ENCODE measurements at regions not wholly inside any gene's neighbourhood (a gene's known extent, or its start where the extent isn't known, plus 50 kb on each side); places are given as distances from the start of the nearest gene placed in this dataset.

DNA sequence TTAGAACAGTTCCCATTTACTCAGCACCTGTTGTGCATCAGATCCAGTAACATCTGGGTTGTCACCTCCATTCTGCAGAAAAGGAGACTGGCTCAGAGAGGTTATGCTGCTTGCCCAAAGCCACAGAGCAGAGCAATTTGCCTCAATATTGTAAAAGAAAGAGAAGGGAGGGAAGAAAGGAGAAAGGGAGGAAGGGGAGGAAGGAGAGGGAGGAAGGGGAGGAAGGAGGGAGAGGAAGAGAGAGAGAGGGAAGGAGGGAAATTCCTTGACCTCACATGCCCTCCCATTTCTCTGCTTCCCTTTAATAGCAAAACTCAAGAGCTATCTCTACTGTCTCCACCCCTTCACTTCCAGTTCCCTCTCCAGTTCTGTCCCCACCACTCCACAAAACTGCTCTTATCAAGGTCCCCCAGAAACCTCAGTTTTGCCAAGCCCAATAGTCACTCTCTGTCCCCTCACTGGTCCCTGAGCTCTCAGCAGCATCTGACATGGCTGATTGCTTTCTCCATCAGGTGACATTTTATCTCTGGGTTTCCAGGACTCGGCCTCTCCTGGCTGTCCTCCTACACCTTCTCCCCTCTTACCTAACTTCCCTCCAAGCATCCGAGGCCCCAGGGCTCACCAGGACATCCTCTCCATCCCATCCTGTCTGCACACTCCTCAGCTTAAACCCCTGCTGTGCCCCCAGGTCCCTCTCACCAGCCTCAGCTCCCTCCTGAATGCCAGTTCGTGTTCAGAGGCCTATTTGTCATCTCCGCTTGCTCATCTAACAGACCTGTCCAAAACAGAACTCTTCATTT lies 104.7 kb upstream of the LINGO1 start:
- no peaks in the 10 kb centered on the region for H3K9me3 Mint-ChIP-seq
- CTCF ChIA-PET, result no interaction called here
- H3K27me3 Mint-ChIP-seq, result peaks cover 11 to 49% of the 10 kb centered on the region in 2 donors
- Histone ChIP-seq H3K27me3 (ENCODE audit: insufficient read depth, low read length, poor library complexity, severe bottlenecking) (no peaks in the 10 kb centered on the region), H3K4me1 (ENCODE audit: insufficient read depth, low read length) (no peaks in the 10 kb centered on the region), H3K4me3 (ENCODE audit: low read length) (no peak overlapping the region), H3K9me3 (ENCODE audit: low read length) (no peaks in the 10 kb centered on the region), H3K27ac (ENCODE audit: low read depth, low read length) (peak overlapping the region; percentile 67), H3K36me3 (ENCODE audit: insufficient read depth, low read length) (no peaks in the 10 kb centered on the region)
- no peak overlapping the region for H3K4me3 Mint-ChIP-seq
- H3K27ac Mint-ChIP-seq, result no peak overlapping the region
- H3K36me3 Mint-ChIP-seq, result no peaks in the 10 kb centered on the region
- POLR2A ChIA-PET, result no interaction called here
- no peak for DNase-seq
- no peaks in the 10 kb centered on the region for H3K4me1 Mint-ChIP-seq

DNA sequence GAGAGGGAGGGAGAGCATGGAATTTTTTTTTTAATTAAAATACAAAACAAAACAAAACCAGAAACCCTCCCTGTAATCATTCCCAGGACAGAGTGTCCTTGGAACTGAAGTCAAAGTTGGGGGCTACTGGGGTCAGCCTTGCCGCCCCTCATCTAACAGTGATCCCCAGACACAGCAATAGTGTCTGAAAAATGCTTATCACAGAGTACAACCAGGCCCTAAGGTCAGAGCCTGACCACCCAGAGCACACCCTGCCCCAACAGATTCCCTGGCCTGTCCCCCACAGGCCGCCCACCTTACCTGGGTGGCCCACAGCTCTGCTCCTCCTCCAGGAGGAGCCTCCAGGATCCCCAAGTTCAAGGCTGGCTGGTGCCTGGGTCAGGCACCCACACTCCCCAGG lies 101.6 kb upstream of the LINGO1 start:
- Mint-ChIP-seq H3K27ac (no peak overlapping the region), H3K4me1 (no peaks in the 10 kb centered on the region), H3K9me3 (no peaks in the 10 kb centered on the region), H3K27me3 (peaks cover 10 to 41% of the 10 kb centered on the region in 2 donors), H3K4me3 (no peak overlapping the region), H3K36me3 (no peaks in the 10 kb centered on the region)
- no peaks in the 10 kb centered on the region for H3K9me3 ChIP-seq (ENCODE audit: low read length)
- H3K4me3 ChIP-seq (ENCODE audit: low read length), result no peak overlapping the region
- H3K27me3 ChIP-seq (ENCODE audit: insufficient read depth, low read length, poor library complexity, severe bottlenecking), result no peaks in the 10 kb centered on the region
- DNase-seq, result no peak
- no peaks in the 10 kb centered on the region for H3K36me3 ChIP-seq (ENCODE audit: insufficient read depth, low read length)
- POLR2A ChIA-PET, result no interaction called here
- CTCF ChIA-PET, result no interaction called here
- no peaks in the 10 kb centered on the region for H3K4me1 ChIP-seq (ENCODE audit: insufficient read depth, low read length)
- H3K27ac ChIP-seq (ENCODE audit: low read depth, low read length), result peak overlapping the region; percentile 38

DNA sequence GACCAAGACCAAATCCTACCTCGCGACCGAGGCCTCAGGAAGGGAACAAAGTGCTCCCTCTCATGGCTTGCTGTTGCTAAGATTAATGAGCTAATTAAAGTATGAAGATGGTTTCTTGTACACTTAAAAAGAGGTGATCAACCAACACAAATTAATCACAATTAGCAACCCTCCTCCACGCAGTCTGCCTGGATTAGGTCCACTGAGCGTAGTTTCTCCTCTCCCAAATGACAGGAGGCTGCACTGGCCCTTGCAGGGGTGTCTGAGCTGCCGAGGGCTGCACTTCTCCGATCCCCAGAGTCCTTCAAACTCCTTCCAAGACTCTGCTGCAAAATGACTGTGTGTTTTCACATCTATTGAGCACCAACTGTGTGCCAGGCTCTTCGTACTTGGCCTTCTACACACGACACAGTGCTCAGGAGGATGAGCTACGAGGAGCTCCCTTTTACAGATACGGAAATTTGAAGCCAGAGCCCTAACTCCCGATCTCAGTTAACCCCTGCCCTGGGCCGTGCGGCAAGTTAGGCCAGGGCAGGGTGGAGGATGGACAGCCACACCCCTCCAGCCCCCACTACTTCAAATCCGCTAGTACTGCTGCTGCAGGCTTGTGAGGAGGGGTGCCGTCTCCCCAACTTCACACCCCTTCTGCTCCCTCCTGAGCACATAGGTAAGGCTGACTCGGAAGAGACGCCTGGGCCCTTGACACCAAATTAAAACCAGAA lies 101.0 kb upstream of the LINGO1 start:
- DNase-seq, result no peak
- Histone ChIP-seq H3K9me3 (ENCODE audit: low read length) (no peaks in the 10 kb centered on the region), H3K36me3 (ENCODE audit: insufficient read depth, low read length) (no peaks in the 10 kb centered on the region), H3K27me3 (ENCODE audit: insufficient read depth, low read length, poor library complexity, severe bottlenecking) (no peaks in the 10 kb centered on the region), H3K27ac (ENCODE audit: low read depth, low read length) (peak overlapping the region; percentile 38), H3K4me3 (ENCODE audit: low read length) (no peak overlapping the region), H3K4me1 (ENCODE audit: insufficient read depth, low read length) (no peaks in the 10 kb centered on the region)
- Mint-ChIP-seq H3K9me3 (no peaks in the 10 kb centered on the region), H3K4me1 (no peaks in the 10 kb centered on the region), H3K36me3 (no peaks in the 10 kb centered on the region), H3K27ac (no peak overlapping the region), H3K27me3 (peaks cover 9 to 37% of the 10 kb centered on the region in 2 donors), H3K4me3 (no peak overlapping the region)
- POLR2A ChIA-PET, result no interaction called here
- CTCF ChIA-PET, result no interaction called here

DNA sequence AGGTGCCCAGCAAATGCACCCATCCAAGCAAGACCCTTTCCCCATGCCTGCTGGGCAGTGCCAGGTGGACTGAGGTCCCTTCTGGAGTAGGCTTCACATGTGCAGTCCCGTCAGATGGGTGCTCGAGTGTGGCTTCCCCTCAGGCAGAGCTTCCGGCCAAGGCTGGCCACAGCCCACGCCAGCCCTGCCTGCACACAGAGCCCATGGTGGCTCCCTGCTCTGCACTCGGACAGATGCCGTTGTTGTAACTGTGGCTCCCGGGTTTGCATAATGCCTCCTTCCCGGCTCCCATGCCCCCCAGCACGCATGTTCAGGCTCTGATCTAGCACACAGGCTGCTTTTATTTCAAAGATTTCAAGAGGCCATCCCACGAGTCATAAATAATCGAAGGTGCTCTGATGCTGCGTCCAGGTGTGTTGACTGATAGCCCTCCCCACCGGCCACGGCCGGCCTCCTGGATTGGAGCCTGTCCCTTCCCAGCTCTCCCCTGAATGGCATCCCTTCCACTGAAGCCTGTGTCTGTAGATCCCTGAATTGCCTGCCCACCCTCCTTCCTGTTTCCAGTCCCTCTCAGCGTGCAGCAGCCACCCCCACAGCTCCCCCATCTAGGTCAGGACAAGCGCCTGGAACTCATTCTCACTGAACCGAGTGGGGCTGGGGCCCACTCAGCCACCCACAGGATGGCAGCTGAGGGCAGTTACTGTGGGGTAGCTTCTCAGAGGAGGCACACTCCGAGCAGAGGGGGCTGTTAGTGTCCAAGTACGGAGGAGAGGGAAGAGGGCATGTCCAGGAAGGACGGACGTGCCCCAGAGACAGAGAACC lies 100.0 kb upstream of the LINGO1 start:
- Histone ChIP-seq H3K27me3 (ENCODE audit: insufficient read depth, low read length, poor library complexity, severe bottlenecking) (no peaks in the 10 kb centered on the region), H3K4me1 (ENCODE audit: insufficient read depth, low read length) (no peaks in the 10 kb centered on the region), H3K27ac (ENCODE audit: low read depth, low read length) (peak overlapping the region; percentile 39), H3K36me3 (ENCODE audit: insufficient read depth, low read length) (no peaks in the 10 kb centered on the region), H3K9me3 (ENCODE audit: low read length) (no peaks in the 10 kb centered on the region), H3K4me3 (ENCODE audit: low read length) (no peak overlapping the region)
- Mint-ChIP-seq H3K27me3 (peaks cover 9 to 27% of the 10 kb centered on the region in 2 donors), H3K9me3 (no peaks in the 10 kb centered on the region), H3K36me3 (no peaks in the 10 kb centered on the region), H3K27ac (peak overlapping the region in 1 of 8 donors; percentile 52), H3K4me3 (no peak overlapping the region), H3K4me1 (no peaks in the 10 kb centered on the region)
- ChIA-PET CTCF (no interaction called here), POLR2A (no interaction called here)
- DNase-seq, result no peak

DNA sequence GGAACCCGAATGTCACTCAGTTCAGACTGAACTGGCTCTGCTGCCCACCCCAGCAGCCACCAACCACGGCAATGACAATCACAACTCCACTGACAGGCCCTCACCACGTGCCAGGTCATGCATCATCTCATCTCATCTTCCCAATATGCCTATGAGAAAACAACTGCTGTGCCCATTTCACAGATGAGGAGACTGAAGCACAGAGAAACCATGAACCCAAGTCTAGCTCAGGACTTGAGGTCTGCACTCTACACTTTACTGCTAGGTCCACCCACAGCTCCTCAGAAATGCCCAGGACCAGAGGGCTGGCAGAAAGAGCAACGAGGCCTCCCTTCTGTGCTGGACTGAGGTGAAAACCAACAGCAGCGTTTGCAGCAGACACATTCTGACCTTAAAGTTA lies 99.2 kb upstream of the LINGO1 start:
- POLR2A ChIA-PET, result no interaction called here
- DNase-seq, result no peak
- no peak overlapping the region for H3K4me3 Mint-ChIP-seq
- peaks cover 6 to 22% of the 10 kb centered on the region in 2 donors for H3K27me3 Mint-ChIP-seq
- H3K9me3 ChIP-seq (ENCODE audit: low read length), result no peaks in the 10 kb centered on the region
- H3K9me3 Mint-ChIP-seq, result no peaks in the 10 kb centered on the region
- CTCF ChIA-PET, result no interaction called here
- H3K27ac ChIP-seq (ENCODE audit: low read depth, low read length), result no peak overlapping the region
- H3K4me1 ChIP-seq (ENCODE audit: insufficient read depth, low read length), result no peaks in the 10 kb centered on the region
- no peaks in the 10 kb centered on the region for H3K36me3 Mint-ChIP-seq
- no peak overlapping the region for H3K4me3 ChIP-seq (ENCODE audit: low read length)
- H3K4me1 Mint-ChIP-seq, result no peaks in the 10 kb centered on the region
- H3K27ac Mint-ChIP-seq, result no peak overlapping the region
- H3K36me3 ChIP-seq (ENCODE audit: insufficient read depth, low read length), result no peaks in the 10 kb centered on the region
- no peaks in the 10 kb centered on the region for H3K27me3 ChIP-seq (ENCODE audit: insufficient read depth, low read length, poor library complexity, severe bottlenecking)

DNA sequence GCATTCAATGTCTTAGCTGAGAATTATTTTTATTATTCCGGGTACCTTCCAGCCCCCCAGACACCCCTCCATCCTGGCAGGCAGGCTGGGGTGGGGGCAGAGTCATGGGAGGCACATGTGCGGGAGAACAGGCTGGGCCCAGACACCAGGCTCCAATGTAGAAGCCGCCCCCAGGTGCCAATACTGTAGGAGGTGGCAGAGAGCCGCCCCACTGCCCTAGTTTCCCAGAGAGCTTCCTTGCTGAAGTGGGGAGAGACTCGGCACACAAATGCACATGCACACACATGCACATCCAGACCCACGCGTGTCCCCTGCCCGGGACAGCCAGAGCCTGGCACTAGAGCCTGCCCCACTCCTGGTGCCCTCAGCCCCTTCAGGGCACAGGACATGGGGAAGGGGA lies 98.4 kb upstream of the LINGO1 start:
- H3K27ac Mint-ChIP-seq, result no peak overlapping the region
- no peaks in the 10 kb centered on the region for H3K36me3 ChIP-seq (ENCODE audit: insufficient read depth, low read length)
- POLR2A ChIA-PET, result no interaction called here
- H3K27me3 Mint-ChIP-seq, result peaks cover 6 to 21% of the 10 kb centered on the region in 2 donors
- H3K4me1 Mint-ChIP-seq, result no peaks in the 10 kb centered on the region
- H3K36me3 Mint-ChIP-seq, result no peaks in the 10 kb centered on the region
- no peak overlapping the region for H3K4me3 ChIP-seq (ENCODE audit: low read length)
- no peak for DNase-seq
- no peaks in the 10 kb centered on the region for H3K27me3 ChIP-seq (ENCODE audit: insufficient read depth, low read length, poor library complexity, severe bottlenecking)
- H3K4me1 ChIP-seq (ENCODE audit: insufficient read depth, low read length), result no peaks in the 10 kb centered on the region
- H3K4me3 Mint-ChIP-seq, result no peak overlapping the region
- no peak overlapping the region for H3K27ac ChIP-seq (ENCODE audit: low read depth, low read length)
- CTCF ChIA-PET, result no interaction called here
- H3K9me3 Mint-ChIP-seq, result no peaks in the 10 kb centered on the region
- no peaks in the 10 kb centered on the region for H3K9me3 ChIP-seq (ENCODE audit: low read length)

DNA sequence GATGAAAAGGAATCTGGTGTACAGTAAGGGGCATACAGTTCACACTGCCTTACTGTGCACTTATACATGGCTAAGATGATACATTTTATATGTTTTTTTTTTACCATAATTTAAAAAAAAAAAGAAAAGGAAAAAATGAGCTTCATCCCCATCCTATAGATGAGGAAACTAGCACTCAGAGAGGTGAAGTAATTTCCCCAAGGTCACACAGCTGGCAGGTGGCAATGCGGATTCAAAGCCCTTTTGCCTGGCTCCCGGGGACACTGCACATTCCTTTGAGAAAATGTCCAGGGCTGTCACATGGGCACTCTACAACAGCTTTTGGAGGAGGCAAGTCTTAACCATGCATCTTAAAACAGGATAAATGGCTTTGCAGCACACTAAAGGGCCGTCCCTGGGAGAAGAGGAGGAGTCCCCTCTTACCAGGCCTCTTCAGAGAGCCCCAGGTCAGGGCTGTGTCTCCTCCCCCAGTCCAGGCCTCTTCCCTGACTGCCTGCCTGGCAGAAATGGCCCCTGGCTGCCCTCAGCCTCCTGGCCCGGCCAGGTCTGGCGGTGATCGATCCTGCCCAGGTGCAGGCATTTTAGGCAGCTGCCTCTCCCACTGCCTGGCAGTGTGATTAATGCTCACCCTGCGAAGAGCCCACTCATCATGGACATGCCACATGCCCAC lies 95.1 kb upstream of the LINGO1 start:
- H3K27me3 Mint-ChIP-seq, result peaks cover 2 to 7% of the 10 kb centered on the region in 2 donors
- no peaks in the 10 kb centered on the region for H3K36me3 Mint-ChIP-seq
- Histone ChIP-seq H3K9me3 (ENCODE audit: low read length) (no peaks in the 10 kb centered on the region), H3K4me3 (ENCODE audit: low read length) (no peak overlapping the region), H3K27ac (ENCODE audit: low read depth, low read length) (no peak overlapping the region), H3K27me3 (ENCODE audit: insufficient read depth, low read length, poor library complexity, severe bottlenecking) (no peaks in the 10 kb centered on the region), H3K36me3 (ENCODE audit: insufficient read depth, low read length) (no peaks in the 10 kb centered on the region), H3K4me1 (ENCODE audit: insufficient read depth, low read length) (no peaks in the 10 kb centered on the region)
- ChIA-PET POLR2A (no interaction called here), CTCF (no interaction called here)
- DNase-seq, result no peak
- no peak overlapping the region for H3K27ac Mint-ChIP-seq
- H3K9me3 Mint-ChIP-seq, result no peaks in the 10 kb centered on the region
- H3K4me1 Mint-ChIP-seq, result no peaks in the 10 kb centered on the region
- H3K4me3 Mint-ChIP-seq, result no peak overlapping the region

DNA sequence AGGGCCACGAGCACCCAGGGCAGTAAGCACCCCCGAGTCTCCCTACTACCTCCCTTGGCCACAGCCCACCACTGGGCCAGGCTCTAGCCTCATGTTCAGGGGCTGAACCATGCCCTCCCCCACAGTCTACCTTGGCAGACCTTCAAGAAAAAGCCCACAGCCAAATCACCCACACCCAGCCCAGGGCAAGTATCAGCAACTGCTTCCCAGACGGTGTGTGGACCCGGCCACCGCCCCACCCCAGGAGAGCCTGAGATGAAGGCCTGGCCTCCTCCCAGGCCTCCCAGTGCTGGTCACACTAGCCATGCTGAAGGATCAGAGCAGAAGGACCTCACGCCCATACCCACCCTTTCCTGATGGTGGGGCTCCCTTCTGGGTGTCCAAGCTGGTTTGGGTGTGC lies 92.0 kb upstream of the LINGO1 start:
- DNase-seq, result no peak
- POLR2A ChIA-PET, result no interaction called here
- Histone ChIP-seq H3K27ac (ENCODE audit: low read depth, low read length) (no peak overlapping the region), H3K4me3 (ENCODE audit: low read length) (no peak overlapping the region), H3K4me1 (ENCODE audit: insufficient read depth, low read length) (no peaks in the 10 kb centered on the region), H3K9me3 (ENCODE audit: low read length) (no peaks in the 10 kb centered on the region), H3K36me3 (ENCODE audit: insufficient read depth, low read length) (no peaks in the 10 kb centered on the region), H3K27me3 (ENCODE audit: insufficient read depth, low read length, poor library complexity, severe bottlenecking) (no peaks in the 10 kb centered on the region)
- Mint-ChIP-seq H3K4me3 (no peak overlapping the region), H3K36me3 (no peaks in the 10 kb centered on the region), H3K9me3 (no peaks in the 10 kb centered on the region), H3K4me1 (no peaks in the 10 kb centered on the region), H3K27ac (no peak overlapping the region), H3K27me3 (peaks cover 9% of the 10 kb centered on the region in 2 donors)
- CTCF ChIA-PET, result no interaction called here

Data from CD8-positive, alpha-beta memory T cell (primary cell).